B cell (primary cell): ENCODE measurements at regions not wholly inside any gene's neighbourhood (a gene's known extent, or its start where the extent isn't known, plus 50 kb on each side); places are given as distances from the start of the nearest gene placed in this dataset.

Experiments used
- ATAC-seq: fragments of 200-7000 bp; cut with Tn5 transposase; one replicate; pipeline ENCODE4 v1.10.0; 2021; ENCODE audit warnings: low read depth, mild to moderate bottlenecking, moderate number of reproducible peaks, moderate library complexity
- CTCF ChIA-PET: fragments of 350-600 bp; sonication (Branson Sonifier 250); formaldehyde crosslinking; loops from one replicate; lab custom pipeline; 2021; ENCODE audit warnings: antibody characterized with exemption, inconsistent platforms; lab: Charles Lee
- POLR2A ChIA-PET: fragments of 350-600 bp; sonication (Branson Sonifier 250); formaldehyde crosslinking; loops from one replicate; lab custom pipeline; 2021; ENCODE audit warnings: antibody characterized with exemption; lab: Charles Lee
- DNase-seq: peaks from one replicate; pipeline ENCODE4 v3.0.0; 2013
- H2AFZ ChIP-seq: 2 replicates; pipeline ENCODE4 v1.6.1; 2012; ENCODE audit warnings: mild to moderate bottlenecking, low read depth, low read length; ENCODE audit not compliant: insufficient read depth, poor library complexity, severe bottlenecking
- H3K27ac ChIP-seq, 2 donors: 1 replicate in 1 of 2; 2 replicates in 1 of 2; pipeline ENCODE4 v1.5.1; 2012 to 2013; ENCODE audit warnings: low read length in 2 of 2, mild to moderate bottlenecking in 2 of 2, moderate library complexity in 1 of 2
- H3K27me3 ChIP-seq, 4 experiments: fragments of 200-600 bp in 1 of 4; sonication (generic) in 1 of 4; replicated peaks in 1 of 4; 1 replicate in 2 of 4; 2 replicates in 2 of 4; pipeline versions ENCODE4 v1.6.1 to v1.7.0; 2013 to 2016; ENCODE audit warnings: low read length in 3 of 4, mild to moderate bottlenecking in 2 of 4, mixed read lengths in 1 of 4, moderate library complexity in 1 of 4; ENCODE audit not compliant: insufficient read depth in 4 of 4, control insufficient read depth in 3 of 4; ENCODE audit errors: control extremely low read depth in 1 of 4
- H3K36me3 ChIP-seq, 2 experiments: replicated peaks in 1 of 2; 1 replicate in 1 of 2; 2 replicates in 1 of 2; pipeline versions ENCODE4 v1.6.1 to v1.7.1; 2013; ENCODE audit warnings: low read length in 1 of 2; ENCODE audit not compliant: insufficient read depth in 2 of 2, control insufficient read depth in 1 of 2; ENCODE audit errors: control extremely low read depth in 1 of 2, extremely low read depth in 1 of 2
- H3K4me1 ChIP-seq, 2 donors: fragments of 200-600 bp in 1 of 2; sonication (generic) in 1 of 2; 1 replicate in 1 of 2; 2 replicates in 1 of 2; pipeline versions ENCODE4 v1.5.1 to v1.6.1; 2013 to 2017; ENCODE audit warnings: low read length in 2 of 2; ENCODE audit not compliant: control insufficient read depth in 2 of 2, insufficient read depth in 2 of 2
- H3K4me2 ChIP-seq: replicated peaks from 2 replicates; pipeline ENCODE3; 2012; ENCODE audit warnings: mild to moderate bottlenecking, low read depth, low read length; ENCODE audit not compliant: poor library complexity, severe bottlenecking
- H3K4me3 ChIP-seq, 5 experiments: fragments of 200-600 bp in 1 of 5; sonication (generic) in 1 of 5; 1 replicate in 3 of 5; 2 replicates in 2 of 5; pipeline versions ENCODE4 v1.5.1 to v1.7.0; 2011 to 2016; ENCODE audit warnings: low read length in 4 of 5, mild to moderate bottlenecking in 4 of 5, low read depth in 2 of 5, control low read depth in 1 of 5, moderate library complexity in 1 of 5; ENCODE audit not compliant: insufficient read depth in 1 of 5; ENCODE audit errors: control extremely low read depth in 1 of 5, extremely low read depth in 1 of 5
- H3K79me2 ChIP-seq: fragments of 200-600 bp; sonication (generic); one replicate; pipeline ENCODE4 v1.6.0; 2016; ENCODE audit warnings: low read length; ENCODE audit not compliant: control insufficient read depth, insufficient read depth
- H3K9ac ChIP-seq: fragments of 200-600 bp; sonication (generic); 2 replicates; pipeline ENCODE4 v1.6.1; 2017; ENCODE audit warnings: mild to moderate bottlenecking, low read length, moderate library complexity
- H3K9me3 ChIP-seq, 3 donors: one replicate each; pipeline versions ENCODE4 v1.6.1 to v1.7.1; 2013; ENCODE audit warnings: low read length in 2 of 3; ENCODE audit not compliant: control insufficient read depth in 2 of 3, insufficient read depth in 1 of 3; ENCODE audit errors: control extremely low read depth in 1 of 3
- H4K20me1 ChIP-seq: 2 replicates; pipeline ENCODE4 v1.6.0; 2012; ENCODE audit warnings: mild to moderate bottlenecking, low read length; ENCODE audit not compliant: insufficient read depth, control insufficient read depth, poor library complexity, severe bottlenecking
- H3K27ac Mint-ChIP-seq: one replicate; pipeline ENCODE4 v1.8.0; 2021; ENCODE audit warnings: mixed read lengths
- H3K27me3 Mint-ChIP-seq: one replicate; pipeline ENCODE4 v1.8.0; 2021; ENCODE audit warnings: mixed read lengths
- H3K4me1 Mint-ChIP-seq: one replicate; pipeline ENCODE4 v1.8.0; 2021; ENCODE audit warnings: mixed read lengths
- H3K4me3 Mint-ChIP-seq: one replicate; pipeline ENCODE4 v1.8.0; 2021; ENCODE audit warnings: mixed read lengths
- H3K9me3 Mint-ChIP-seq: one replicate; pipeline ENCODE4 v1.8.0; 2022; ENCODE audit warnings: mixed read lengths; ENCODE audit not compliant: insufficient read depth
- EZH2 ChIP-seq: IDR thresholded peaks from 2 replicates; pipeline ENCODE4 v1.6.1; 2012; ENCODE audit warnings: borderline replicate concordance, low read depth, mild to moderate bottlenecking, moderate library complexity, low read length; ENCODE audit not compliant: insufficient read depth, poor library complexity, severe bottlenecking
- WGBS: methylation state at CpG from one replicate; pipeline ENCODE4 v1.1.5; 2013; ENCODE audit warnings: missing lambda C conversion rate; ENCODE audit not compliant: insufficient coverage; 5-methylcytosine and 5-hydroxymethylcytosine counted together
- intact Hi-C: fragments of 100-400 bp; cut with micrococcal nuclease; formaldehyde crosslinking; loops from one replicate; pipeline ENCODE4 v1.10.0; 2022
- TF ChIP-seq, protein P1 (sequence below): fragments of 200-600 bp; IDR thresholded peaks from one replicate; pipeline ENCODE4 v1.8.0; 2022; ENCODE audit warnings: antibody characterized with exemption, mild to moderate bottlenecking

DNA sequence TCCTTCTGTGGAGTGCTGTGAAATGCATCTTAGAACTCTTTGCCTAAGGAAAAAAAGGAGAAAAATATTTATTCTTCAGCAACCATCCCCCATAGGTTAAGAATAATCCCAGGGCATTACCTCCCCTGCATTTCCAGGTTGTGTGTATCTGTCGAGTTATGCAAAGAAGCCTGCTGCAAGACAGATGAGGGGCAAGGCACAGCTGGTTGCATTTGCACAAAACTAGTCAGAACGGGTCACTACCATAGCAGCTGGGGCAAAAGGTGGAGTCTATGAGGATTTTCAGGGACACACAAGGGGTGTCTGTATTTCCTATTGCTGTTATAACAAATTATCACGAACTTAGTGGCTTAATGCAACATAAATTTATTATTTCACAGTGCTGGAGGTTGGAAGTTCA, 443.4 kb upstream of the C1orf87 start:
- Mint-ChIP-seq H3K4me1 (no peaks in the 10 kb centered on the region), H3K9me3 (no peaks in the 10 kb centered on the region), H3K4me3 (no peak overlapping the region), H3K27me3 (no peaks in the 10 kb centered on the region), H3K27ac (no peak overlapping the region)
- Histone ChIP-seq H3K9ac (no peak overlapping the region), H3K36me3 (no peaks in the 10 kb centered on the region), H3K4me3 (no peak overlapping the region), H3K27ac (no peak overlapping the region), H2AFZ (no peak overlapping the region), H4K20me1 (no peaks in the 10 kb centered on the region), H3K4me1 (no peaks in the 10 kb centered on the region), H3K4me2 (no peak overlapping the region), H3K79me2 (no peaks in the 10 kb centered on the region), H3K27me3 (no peaks in the 10 kb centered on the region), H3K9me3 (no peaks in the 10 kb centered on the region)
- no peak for DNase-seq
- intact Hi-C loops, result no loop called here
- CTCF ChIA-PET, result no interaction called here
- 100% methylated on average over 1 of the region's 3 CpGs for WGBS
- TF ChIP-seq, protein P1, sequence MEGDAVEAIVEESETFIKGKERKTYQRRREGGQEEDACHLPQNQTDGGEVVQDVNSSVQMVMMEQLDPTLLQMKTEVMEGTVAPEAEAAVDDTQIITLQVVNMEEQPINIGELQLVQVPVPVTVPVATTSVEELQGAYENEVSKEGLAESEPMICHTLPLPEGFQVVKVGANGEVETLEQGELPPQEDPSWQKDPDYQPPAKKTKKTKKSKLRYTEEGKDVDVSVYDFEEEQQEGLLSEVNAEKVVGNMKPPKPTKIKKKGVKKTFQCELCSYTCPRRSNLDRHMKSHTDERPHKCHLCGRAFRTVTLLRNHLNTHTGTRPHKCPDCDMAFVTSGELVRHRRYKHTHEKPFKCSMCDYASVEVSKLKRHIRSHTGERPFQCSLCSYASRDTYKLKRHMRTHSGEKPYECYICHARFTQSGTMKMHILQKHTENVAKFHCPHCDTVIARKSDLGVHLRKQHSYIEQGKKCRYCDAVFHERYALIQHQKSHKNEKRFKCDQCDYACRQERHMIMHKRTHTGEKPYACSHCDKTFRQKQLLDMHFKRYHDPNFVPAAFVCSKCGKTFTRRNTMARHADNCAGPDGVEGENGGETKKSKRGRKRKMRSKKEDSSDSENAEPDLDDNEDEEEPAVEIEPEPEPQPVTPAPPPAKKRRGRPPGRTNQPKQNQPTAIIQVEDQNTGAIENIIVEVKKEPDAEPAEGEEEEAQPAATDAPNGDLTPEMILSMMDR, result no peak
- no peak for TF ChIP-seq EZH2
- ATAC-seq, result no peak
- POLR2A ChIA-PET, result no interaction called here

DNA sequence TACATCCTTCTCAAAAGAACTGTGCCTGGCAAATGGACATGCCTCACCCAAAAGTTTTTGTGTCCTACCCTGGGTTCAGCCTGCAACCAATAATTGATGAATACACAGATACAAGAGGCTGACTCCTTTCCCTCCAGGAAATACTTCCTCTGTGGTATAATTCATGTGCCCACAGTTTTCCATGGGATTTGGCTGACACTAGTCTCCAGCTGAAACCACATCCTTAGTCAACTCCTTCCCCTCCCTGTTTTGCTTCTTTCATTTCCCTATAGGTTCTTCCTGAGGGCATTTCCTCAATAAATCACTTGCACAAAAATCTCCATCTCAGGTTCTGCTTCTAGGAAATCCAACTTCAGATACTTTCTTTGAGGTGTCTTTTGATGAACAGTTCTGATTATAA, 436.6 kb upstream of the C1orf87 start:
- Histone ChIP-seq H3K27ac (no peak overlapping the region), H3K36me3 (no peaks in the 10 kb centered on the region), H3K4me2 (no peak overlapping the region), H3K27me3 (no peaks in the 10 kb centered on the region), H3K4me3 (no peak overlapping the region), H4K20me1 (no peaks in the 10 kb centered on the region), H3K9me3 (no peaks in the 10 kb centered on the region), H2AFZ (no peak overlapping the region), H3K9ac (no peak overlapping the region), H3K79me2 (no peaks in the 10 kb centered on the region), H3K4me1 (no peaks in the 10 kb centered on the region)
- ChIA-PET CTCF (no interaction called here), POLR2A (no interaction called here)
- no peaks in the 10 kb centered on the region for H3K27me3 Mint-ChIP-seq
- H3K9me3 Mint-ChIP-seq, result peaks cover 2% of the 10 kb centered on the region
- H3K27ac Mint-ChIP-seq, result no peak overlapping the region
- H3K4me3 Mint-ChIP-seq, result no peak overlapping the region
- no peak for TF ChIP-seq EZH2
- TF ChIP-seq, protein P1, result no peak
- ATAC-seq (no peak), DNase-seq (no peak)
- intact Hi-C loops, result no loop called here
- no peaks in the 10 kb centered on the region for H3K4me1 Mint-ChIP-seq
